ENCODE measurements at regions not wholly inside any gene's neighbourhood (a gene's known extent, or its start where the extent isn't known, plus 50 kb on each side); places are given as distances from the start of the nearest gene placed in this dataset.

DNA sequence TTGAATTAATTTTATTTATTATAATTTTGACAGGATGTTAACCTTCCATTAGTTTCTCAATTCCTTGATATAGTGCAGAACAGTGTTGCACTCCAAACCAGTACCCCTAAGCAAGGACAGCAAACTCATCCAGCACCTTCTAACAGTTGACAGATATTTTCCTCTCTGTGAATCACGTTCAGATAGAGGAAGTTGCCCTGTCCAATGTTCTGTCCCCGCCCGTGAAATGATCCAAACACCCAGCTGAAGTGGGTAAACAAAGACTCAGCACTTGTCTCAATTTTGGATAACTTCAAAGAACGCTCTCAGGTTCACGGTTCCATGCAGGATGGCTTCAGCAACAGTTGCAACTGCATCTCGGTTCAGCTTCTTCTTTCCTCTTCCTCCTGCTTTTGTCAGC, 1240.0 kb upstream of the ADGRL3 start (continued):
- TF ChIP-seq POLR2AphosphoS5 (IDR thresholded peaks at IDR 0.05; ENCODE audit: low read depth) (no peak), JUNB (IDR thresholded peaks at IDR 0.05; ENCODE audit: unreplicated experiment) (no peak), EZH2 (IDR thresholded peaks at IDR 0.05; ENCODE audit: low read depth, unreplicated experiment) (no peak), ZNF331 (CRISPR knock-in tag; IDR thresholded peaks at IDR 0.05; ENCODE audit: low read depth) (no peak)

DNA sequence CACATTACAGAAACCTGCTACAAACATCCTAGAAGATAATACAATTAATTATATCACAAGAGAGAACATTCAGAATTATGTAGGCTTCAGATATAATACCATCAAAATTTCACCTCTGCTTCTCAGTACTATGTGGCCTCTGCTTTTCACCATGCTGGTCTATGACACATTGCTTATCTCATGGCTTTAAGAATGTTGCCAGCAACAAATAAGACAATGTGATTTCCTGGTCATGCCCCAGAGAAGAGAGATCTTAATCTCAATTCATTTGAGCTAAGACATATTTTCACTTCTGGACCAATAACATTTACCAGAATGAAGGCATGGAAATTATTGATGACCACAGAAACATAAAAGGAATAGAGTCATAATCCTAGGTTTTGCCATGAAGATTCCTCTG, 1233.4 kb upstream of the ADGRL3 start:
- no peak overlapping the region for H3K4me3 Mint-ChIP-seq
- H3K79me2 ChIP-seq (replicated peaks; ENCODE audit: insufficient read depth) = no peaks in the 10 kb centered on the region
- no peak overlapping the region for H3K4me3 ChIP-seq
- H3K27ac ChIP-seq (ENCODE audit: low read depth) = no peak overlapping the region
- H3K9me2 ChIP-seq (ENCODE audit: insufficient read depth) = no peaks in the 10 kb centered on the region
- H3K9me3 Mint-ChIP-seq = no peaks in the 10 kb centered on the region
- H4K20me1 ChIP-seq (replicated peaks; ENCODE audit: insufficient read depth) = no peaks in the 10 kb centered on the region
- ATAC-seq = no peak
- peaks cover 2% of the 10 kb centered on the region; the same call in 1 of the 3 replicates for H3K4me1 Mint-ChIP-seq
- no peaks in the 10 kb centered on the region for H3K36me3 ChIP-seq (ENCODE audit: insufficient read depth)
- no peaks in the 10 kb centered on the region for H3F3A ChIP-seq (replicated peaks; ENCODE audit: low read depth)
- no peak overlapping the region for H2AFZ ChIP-seq
- H3K27ac Mint-ChIP-seq = no peak overlapping the region
- H3K4me1 ChIP-seq (ENCODE audit: insufficient read depth) = no peaks in the 10 kb centered on the region
- H3K4me2 ChIP-seq = no peak overlapping the region
- no peaks in the 10 kb centered on the region for H3K36me3 Mint-ChIP-seq (ENCODE audit: low read depth)
- TF ChIP-seq CREB1 (CRISPR knock-in tag; IDR thresholded peaks at IDR 0.05; ENCODE audit: low read depth) (no peak), JUNB (IDR thresholded peaks at IDR 0.05; ENCODE audit: unreplicated experiment) (no peak), NANOG (IDR thresholded peaks at IDR 0.05; ENCODE audit: borderline replicate concordance) (no peak), EZH2 (IDR thresholded peaks at IDR 0.05; ENCODE audit: low read depth, unreplicated experiment) (no peak), EZH2phosphoT487 (IDR thresholded peaks at IDR 0.05; ENCODE audit: unreplicated experiment) (no peak), ZNF331 (CRISPR knock-in tag; IDR thresholded peaks at IDR 0.05; ENCODE audit: low read depth) (no peak), POLR2AphosphoS5 (IDR thresholded peaks at IDR 0.05; ENCODE audit: low read depth) (no peak), STAT1 (IDR thresholded peaks at IDR 0.05; ENCODE audit: unreplicated experiment) (no peak), ZNF114 (CRISPR knock-in tag; IDR thresholded peaks at IDR 0.05) (no peak)
- TF ChIP-seq, protein P1, sequence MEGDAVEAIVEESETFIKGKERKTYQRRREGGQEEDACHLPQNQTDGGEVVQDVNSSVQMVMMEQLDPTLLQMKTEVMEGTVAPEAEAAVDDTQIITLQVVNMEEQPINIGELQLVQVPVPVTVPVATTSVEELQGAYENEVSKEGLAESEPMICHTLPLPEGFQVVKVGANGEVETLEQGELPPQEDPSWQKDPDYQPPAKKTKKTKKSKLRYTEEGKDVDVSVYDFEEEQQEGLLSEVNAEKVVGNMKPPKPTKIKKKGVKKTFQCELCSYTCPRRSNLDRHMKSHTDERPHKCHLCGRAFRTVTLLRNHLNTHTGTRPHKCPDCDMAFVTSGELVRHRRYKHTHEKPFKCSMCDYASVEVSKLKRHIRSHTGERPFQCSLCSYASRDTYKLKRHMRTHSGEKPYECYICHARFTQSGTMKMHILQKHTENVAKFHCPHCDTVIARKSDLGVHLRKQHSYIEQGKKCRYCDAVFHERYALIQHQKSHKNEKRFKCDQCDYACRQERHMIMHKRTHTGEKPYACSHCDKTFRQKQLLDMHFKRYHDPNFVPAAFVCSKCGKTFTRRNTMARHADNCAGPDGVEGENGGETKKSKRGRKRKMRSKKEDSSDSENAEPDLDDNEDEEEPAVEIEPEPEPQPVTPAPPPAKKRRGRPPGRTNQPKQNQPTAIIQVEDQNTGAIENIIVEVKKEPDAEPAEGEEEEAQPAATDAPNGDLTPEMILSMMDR (conservative IDR thresholded peaks at IDR 0.05; ENCODE audit: low read depth in 2 of 2) = no peak
- TF ChIP-seq, protein P2, sequence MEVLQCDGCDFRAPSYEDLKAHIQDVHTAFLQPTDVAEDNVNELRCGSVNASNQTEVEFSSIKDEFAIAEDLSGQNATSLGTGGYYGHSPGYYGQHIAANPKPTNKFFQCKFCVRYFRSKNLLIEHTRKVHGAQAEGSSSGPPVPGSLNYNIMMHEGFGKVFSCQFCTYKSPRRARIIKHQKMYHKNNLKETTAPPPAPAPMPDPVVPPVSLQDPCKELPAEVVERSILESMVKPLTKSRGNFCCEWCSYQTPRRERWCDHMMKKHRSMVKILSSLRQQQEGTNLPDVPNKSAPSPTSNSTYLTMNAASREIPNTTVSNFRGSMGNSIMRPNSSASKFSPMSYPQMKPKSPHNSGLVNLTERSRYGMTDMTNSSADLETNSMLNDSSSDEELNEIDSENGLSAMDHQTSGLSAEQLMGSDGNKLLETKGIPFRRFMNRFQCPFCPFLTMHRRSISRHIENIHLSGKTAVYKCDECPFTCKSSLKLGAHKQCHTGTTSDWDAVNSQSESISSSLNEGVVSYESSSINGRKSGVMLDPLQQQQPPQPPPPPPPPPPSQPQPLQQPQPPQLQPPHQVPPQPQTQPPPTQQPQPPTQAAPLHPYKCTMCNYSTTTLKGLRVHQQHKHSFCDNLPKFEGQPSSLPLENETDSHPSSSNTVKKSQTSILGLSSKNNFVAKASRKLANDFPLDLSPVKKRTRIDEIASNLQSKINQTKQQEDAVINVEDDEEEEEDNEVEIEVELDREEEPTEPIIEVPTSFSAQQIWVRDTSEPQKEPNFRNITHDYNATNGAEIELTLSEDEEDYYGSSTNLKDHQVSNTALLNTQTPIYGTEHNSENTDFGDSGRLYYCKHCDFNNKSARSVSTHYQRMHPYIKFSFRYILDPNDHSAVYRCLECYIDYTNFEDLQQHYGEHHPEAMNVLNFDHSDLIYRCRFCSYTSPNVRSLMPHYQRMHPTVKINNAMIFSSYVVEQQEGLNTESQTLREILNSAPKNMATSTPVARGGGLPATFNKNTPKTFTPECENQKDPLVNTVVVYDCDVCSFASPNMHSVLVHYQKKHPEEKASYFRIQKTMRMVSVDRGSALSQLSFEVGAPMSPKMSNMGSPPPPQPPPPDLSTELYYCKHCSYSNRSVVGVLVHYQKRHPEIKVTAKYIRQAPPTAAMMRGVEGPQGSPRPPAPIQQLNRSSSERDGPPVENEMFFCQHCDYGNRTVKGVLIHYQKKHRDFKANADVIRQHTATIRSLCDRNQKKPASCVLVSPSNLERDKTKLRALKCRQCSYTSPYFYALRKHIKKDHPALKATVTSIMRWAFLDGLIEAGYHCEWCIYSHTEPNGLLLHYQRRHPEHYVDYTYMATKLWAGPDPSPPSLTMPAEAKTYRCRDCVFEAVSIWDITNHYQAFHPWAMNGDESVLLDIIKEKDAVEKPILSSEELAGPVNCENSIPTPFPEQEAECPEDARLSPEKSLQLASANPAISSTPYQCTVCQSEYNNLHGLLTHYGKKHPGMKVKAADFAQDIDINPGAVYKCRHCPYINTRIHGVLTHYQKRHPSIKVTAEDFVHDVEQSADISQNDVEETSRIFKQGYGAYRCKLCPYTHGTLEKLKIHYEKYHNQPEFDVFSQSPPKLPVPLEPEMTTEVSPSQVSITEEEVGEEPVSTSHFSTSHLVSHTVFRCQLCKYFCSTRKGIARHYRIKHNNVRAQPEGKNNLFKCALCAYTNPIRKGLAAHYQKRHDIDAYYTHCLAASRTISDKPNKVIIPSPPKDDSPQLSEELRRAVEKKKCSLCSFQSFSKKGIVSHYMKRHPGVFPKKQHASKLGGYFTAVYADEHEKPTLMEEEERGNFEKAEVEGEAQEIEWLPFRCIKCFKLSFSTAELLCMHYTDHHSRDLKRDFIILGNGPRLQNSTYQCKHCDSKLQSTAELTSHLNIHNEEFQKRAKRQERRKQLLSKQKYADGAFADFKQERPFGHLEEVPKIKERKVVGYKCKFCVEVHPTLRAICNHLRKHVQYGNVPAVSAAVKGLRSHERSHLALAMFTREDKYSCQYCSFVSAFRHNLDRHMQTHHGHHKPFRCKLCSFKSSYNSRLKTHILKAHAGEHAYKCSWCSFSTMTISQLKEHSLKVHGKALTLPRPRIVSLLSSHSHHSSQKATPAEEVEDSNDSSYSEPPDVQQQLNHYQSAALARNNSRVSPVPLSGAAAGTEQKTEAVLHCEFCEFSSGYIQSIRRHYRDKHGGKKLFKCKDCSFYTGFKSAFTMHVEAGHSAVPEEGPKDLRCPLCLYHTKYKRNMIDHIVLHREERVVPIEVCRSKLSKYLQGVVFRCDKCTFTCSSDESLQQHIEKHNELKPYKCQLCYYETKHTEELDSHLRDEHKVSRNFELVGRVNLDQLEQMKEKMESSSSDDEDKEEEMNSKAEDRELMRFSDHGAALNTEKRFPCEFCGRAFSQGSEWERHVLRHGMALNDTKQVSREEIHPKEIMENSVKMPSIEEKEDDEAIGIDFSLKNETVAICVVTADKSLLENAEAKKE (CRISPR knock-in tag; IDR thresholded peaks at IDR 0.05) = no peak
- TF ChIP-seq, protein P3, sequence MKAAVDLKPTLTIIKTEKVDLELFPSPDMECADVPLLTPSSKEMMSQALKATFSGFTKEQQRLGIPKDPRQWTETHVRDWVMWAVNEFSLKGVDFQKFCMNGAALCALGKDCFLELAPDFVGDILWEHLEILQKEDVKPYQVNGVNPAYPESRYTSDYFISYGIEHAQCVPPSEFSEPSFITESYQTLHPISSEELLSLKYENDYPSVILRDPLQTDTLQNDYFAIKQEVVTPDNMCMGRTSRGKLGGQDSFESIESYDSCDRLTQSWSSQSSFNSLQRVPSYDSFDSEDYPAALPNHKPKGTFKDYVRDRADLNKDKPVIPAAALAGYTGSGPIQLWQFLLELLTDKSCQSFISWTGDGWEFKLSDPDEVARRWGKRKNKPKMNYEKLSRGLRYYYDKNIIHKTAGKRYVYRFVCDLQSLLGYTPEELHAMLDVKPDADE (IDR thresholded peaks at IDR 0.05) = no peak
- TF ChIP-seq, protein P4, sequence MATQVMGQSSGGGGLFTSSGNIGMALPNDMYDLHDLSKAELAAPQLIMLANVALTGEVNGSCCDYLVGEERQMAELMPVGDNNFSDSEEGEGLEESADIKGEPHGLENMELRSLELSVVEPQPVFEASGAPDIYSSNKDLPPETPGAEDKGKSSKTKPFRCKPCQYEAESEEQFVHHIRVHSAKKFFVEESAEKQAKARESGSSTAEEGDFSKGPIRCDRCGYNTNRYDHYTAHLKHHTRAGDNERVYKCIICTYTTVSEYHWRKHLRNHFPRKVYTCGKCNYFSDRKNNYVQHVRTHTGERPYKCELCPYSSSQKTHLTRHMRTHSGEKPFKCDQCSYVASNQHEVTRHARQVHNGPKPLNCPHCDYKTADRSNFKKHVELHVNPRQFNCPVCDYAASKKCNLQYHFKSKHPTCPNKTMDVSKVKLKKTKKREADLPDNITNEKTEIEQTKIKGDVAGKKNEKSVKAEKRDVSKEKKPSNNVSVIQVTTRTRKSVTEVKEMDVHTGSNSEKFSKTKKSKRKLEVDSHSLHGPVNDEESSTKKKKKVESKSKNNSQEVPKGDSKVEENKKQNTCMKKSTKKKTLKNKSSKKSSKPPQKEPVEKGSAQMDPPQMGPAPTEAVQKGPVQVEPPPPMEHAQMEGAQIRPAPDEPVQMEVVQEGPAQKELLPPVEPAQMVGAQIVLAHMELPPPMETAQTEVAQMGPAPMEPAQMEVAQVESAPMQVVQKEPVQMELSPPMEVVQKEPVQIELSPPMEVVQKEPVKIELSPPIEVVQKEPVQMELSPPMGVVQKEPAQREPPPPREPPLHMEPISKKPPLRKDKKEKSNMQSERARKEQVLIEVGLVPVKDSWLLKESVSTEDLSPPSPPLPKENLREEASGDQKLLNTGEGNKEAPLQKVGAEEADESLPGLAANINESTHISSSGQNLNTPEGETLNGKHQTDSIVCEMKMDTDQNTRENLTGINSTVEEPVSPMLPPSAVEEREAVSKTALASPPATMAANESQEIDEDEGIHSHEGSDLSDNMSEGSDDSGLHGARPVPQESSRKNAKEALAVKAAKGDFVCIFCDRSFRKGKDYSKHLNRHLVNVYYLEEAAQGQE (IDR thresholded peaks at IDR 0.05; ENCODE audit: unreplicated experiment) = no peak
- no peaks in the 10 kb centered on the region for H3K27me3 ChIP-seq (ENCODE audit: insufficient read depth)
- no peaks in the 10 kb centered on the region for H3K27me3 Mint-ChIP-seq (ENCODE audit: insufficient read depth, low read depth, poor library complexity)
- no peak for DNase-seq (ENCODE audit: low spot score)
